ENCODE measurements at regions not wholly inside any gene's neighbourhood (a gene's known extent, or its start where the extent isn't known, plus 50 kb on each side); places are given as distances from the start of the nearest gene placed in this dataset.

DNA sequence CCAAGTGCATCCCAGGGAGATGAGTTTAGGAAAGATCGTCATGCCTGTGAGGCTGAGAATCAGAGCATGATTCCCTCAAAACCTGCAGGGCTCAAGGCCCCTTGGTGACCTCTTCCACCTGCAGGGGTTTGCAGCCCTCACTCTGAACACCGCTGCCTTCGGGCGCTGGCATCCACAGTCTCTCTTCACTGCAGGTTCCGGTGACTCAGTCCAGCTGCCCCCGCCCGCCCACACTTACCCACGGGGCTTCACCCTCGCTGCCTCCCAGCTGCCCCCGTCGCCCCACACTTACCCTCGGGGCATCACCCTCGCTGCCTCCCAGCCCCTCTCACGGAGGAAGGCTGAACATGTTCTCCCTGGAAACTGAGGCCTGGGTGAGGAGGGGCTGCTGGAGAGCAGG, 277.1 kb downstream of the XXYLT1 start:
- H3K4me1 ChIP-seq (ENCODE audit: insufficient read depth) = no peaks in the 10 kb centered on the region
- H3K36me3 Mint-ChIP-seq (ENCODE audit: low read depth) = no peaks in the 10 kb centered on the region
- no peaks in the 10 kb centered on the region for H3F3A ChIP-seq (replicated peaks; ENCODE audit: low read depth)
- no peak overlapping the region for H3K27ac ChIP-seq (ENCODE audit: low read depth)
- 0 out of 3 replicates have a peak, but pooled peaks cover 2% of the 10 kb centered on the region for H3K4me1 Mint-ChIP-seq
- no peaks in the 10 kb centered on the region for H3K36me3 ChIP-seq (ENCODE audit: insufficient read depth)
- no peaks in the 10 kb centered on the region for H3K9me3 Mint-ChIP-seq
- H3K4me3 Mint-ChIP-seq = no peak overlapping the region
- H3K27me3 Mint-ChIP-seq (ENCODE audit: insufficient read depth, low read depth, poor library complexity) = no peaks in the 10 kb centered on the region
- TF ChIP-seq, protein P1, sequence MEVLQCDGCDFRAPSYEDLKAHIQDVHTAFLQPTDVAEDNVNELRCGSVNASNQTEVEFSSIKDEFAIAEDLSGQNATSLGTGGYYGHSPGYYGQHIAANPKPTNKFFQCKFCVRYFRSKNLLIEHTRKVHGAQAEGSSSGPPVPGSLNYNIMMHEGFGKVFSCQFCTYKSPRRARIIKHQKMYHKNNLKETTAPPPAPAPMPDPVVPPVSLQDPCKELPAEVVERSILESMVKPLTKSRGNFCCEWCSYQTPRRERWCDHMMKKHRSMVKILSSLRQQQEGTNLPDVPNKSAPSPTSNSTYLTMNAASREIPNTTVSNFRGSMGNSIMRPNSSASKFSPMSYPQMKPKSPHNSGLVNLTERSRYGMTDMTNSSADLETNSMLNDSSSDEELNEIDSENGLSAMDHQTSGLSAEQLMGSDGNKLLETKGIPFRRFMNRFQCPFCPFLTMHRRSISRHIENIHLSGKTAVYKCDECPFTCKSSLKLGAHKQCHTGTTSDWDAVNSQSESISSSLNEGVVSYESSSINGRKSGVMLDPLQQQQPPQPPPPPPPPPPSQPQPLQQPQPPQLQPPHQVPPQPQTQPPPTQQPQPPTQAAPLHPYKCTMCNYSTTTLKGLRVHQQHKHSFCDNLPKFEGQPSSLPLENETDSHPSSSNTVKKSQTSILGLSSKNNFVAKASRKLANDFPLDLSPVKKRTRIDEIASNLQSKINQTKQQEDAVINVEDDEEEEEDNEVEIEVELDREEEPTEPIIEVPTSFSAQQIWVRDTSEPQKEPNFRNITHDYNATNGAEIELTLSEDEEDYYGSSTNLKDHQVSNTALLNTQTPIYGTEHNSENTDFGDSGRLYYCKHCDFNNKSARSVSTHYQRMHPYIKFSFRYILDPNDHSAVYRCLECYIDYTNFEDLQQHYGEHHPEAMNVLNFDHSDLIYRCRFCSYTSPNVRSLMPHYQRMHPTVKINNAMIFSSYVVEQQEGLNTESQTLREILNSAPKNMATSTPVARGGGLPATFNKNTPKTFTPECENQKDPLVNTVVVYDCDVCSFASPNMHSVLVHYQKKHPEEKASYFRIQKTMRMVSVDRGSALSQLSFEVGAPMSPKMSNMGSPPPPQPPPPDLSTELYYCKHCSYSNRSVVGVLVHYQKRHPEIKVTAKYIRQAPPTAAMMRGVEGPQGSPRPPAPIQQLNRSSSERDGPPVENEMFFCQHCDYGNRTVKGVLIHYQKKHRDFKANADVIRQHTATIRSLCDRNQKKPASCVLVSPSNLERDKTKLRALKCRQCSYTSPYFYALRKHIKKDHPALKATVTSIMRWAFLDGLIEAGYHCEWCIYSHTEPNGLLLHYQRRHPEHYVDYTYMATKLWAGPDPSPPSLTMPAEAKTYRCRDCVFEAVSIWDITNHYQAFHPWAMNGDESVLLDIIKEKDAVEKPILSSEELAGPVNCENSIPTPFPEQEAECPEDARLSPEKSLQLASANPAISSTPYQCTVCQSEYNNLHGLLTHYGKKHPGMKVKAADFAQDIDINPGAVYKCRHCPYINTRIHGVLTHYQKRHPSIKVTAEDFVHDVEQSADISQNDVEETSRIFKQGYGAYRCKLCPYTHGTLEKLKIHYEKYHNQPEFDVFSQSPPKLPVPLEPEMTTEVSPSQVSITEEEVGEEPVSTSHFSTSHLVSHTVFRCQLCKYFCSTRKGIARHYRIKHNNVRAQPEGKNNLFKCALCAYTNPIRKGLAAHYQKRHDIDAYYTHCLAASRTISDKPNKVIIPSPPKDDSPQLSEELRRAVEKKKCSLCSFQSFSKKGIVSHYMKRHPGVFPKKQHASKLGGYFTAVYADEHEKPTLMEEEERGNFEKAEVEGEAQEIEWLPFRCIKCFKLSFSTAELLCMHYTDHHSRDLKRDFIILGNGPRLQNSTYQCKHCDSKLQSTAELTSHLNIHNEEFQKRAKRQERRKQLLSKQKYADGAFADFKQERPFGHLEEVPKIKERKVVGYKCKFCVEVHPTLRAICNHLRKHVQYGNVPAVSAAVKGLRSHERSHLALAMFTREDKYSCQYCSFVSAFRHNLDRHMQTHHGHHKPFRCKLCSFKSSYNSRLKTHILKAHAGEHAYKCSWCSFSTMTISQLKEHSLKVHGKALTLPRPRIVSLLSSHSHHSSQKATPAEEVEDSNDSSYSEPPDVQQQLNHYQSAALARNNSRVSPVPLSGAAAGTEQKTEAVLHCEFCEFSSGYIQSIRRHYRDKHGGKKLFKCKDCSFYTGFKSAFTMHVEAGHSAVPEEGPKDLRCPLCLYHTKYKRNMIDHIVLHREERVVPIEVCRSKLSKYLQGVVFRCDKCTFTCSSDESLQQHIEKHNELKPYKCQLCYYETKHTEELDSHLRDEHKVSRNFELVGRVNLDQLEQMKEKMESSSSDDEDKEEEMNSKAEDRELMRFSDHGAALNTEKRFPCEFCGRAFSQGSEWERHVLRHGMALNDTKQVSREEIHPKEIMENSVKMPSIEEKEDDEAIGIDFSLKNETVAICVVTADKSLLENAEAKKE (CRISPR knock-in tag; IDR thresholded peaks at IDR 0.05) = no peak
- TF ChIP-seq EZH2phosphoT487 (IDR thresholded peaks at IDR 0.05; ENCODE audit: unreplicated experiment) = no peak
- TF ChIP-seq ZNF331 (CRISPR knock-in tag; IDR thresholded peaks at IDR 0.05; ENCODE audit: low read depth) = no peak
- no peak for TF ChIP-seq EZH2 (IDR thresholded peaks at IDR 0.05; ENCODE audit: low read depth, unreplicated experiment)
- no peak for TF ChIP-seq ZNF114 (CRISPR knock-in tag; IDR thresholded peaks at IDR 0.05)
- TF ChIP-seq, protein P2, sequence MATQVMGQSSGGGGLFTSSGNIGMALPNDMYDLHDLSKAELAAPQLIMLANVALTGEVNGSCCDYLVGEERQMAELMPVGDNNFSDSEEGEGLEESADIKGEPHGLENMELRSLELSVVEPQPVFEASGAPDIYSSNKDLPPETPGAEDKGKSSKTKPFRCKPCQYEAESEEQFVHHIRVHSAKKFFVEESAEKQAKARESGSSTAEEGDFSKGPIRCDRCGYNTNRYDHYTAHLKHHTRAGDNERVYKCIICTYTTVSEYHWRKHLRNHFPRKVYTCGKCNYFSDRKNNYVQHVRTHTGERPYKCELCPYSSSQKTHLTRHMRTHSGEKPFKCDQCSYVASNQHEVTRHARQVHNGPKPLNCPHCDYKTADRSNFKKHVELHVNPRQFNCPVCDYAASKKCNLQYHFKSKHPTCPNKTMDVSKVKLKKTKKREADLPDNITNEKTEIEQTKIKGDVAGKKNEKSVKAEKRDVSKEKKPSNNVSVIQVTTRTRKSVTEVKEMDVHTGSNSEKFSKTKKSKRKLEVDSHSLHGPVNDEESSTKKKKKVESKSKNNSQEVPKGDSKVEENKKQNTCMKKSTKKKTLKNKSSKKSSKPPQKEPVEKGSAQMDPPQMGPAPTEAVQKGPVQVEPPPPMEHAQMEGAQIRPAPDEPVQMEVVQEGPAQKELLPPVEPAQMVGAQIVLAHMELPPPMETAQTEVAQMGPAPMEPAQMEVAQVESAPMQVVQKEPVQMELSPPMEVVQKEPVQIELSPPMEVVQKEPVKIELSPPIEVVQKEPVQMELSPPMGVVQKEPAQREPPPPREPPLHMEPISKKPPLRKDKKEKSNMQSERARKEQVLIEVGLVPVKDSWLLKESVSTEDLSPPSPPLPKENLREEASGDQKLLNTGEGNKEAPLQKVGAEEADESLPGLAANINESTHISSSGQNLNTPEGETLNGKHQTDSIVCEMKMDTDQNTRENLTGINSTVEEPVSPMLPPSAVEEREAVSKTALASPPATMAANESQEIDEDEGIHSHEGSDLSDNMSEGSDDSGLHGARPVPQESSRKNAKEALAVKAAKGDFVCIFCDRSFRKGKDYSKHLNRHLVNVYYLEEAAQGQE (IDR thresholded peaks at IDR 0.05; ENCODE audit: unreplicated experiment) = no peak
- no peak for TF ChIP-seq NANOG (IDR thresholded peaks at IDR 0.05; ENCODE audit: borderline replicate concordance)
- TF ChIP-seq CREB1 (CRISPR knock-in tag; IDR thresholded peaks at IDR 0.05; ENCODE audit: low read depth) = no peak
- TF ChIP-seq STAT1 (IDR thresholded peaks at IDR 0.05; ENCODE audit: unreplicated experiment) = no peak
- TF ChIP-seq, protein P3, sequence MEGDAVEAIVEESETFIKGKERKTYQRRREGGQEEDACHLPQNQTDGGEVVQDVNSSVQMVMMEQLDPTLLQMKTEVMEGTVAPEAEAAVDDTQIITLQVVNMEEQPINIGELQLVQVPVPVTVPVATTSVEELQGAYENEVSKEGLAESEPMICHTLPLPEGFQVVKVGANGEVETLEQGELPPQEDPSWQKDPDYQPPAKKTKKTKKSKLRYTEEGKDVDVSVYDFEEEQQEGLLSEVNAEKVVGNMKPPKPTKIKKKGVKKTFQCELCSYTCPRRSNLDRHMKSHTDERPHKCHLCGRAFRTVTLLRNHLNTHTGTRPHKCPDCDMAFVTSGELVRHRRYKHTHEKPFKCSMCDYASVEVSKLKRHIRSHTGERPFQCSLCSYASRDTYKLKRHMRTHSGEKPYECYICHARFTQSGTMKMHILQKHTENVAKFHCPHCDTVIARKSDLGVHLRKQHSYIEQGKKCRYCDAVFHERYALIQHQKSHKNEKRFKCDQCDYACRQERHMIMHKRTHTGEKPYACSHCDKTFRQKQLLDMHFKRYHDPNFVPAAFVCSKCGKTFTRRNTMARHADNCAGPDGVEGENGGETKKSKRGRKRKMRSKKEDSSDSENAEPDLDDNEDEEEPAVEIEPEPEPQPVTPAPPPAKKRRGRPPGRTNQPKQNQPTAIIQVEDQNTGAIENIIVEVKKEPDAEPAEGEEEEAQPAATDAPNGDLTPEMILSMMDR (conservative IDR thresholded peaks at IDR 0.05; ENCODE audit: low read depth in 2 of 2) = no peak
- TF ChIP-seq, protein P4, sequence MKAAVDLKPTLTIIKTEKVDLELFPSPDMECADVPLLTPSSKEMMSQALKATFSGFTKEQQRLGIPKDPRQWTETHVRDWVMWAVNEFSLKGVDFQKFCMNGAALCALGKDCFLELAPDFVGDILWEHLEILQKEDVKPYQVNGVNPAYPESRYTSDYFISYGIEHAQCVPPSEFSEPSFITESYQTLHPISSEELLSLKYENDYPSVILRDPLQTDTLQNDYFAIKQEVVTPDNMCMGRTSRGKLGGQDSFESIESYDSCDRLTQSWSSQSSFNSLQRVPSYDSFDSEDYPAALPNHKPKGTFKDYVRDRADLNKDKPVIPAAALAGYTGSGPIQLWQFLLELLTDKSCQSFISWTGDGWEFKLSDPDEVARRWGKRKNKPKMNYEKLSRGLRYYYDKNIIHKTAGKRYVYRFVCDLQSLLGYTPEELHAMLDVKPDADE (IDR thresholded peaks at IDR 0.05) = no peak
- TF ChIP-seq POLR2AphosphoS5 (IDR thresholded peaks at IDR 0.05; ENCODE audit: low read depth) = no peak
- TF ChIP-seq JUNB (IDR thresholded peaks at IDR 0.05; ENCODE audit: unreplicated experiment) = no peak
- no peaks in the 10 kb centered on the region for H3K27me3 ChIP-seq (ENCODE audit: insufficient read depth)
- H2AFZ ChIP-seq = no peak overlapping the region
- no peaks in the 10 kb centered on the region for H3K79me2 ChIP-seq (replicated peaks; ENCODE audit: insufficient read depth)
- H3K9me2 ChIP-seq (ENCODE audit: insufficient read depth) = 0 out of 2 replicates have a peak, but pooled peaks cover 1% of the 10 kb centered on the region
- no peak overlapping the region for H3K27ac Mint-ChIP-seq
- ATAC-seq (no peak), DNase-seq (ENCODE audit: low spot score) (no peak)
- H4K20me1 ChIP-seq (replicated peaks; ENCODE audit: insufficient read depth) = no peaks in the 10 kb centered on the region
- no peak overlapping the region for H3K4me3 ChIP-seq
- H3K4me2 ChIP-seq = no peak overlapping the region

Data from GM23338 (cell line).